ENCODE measurements at regions not wholly inside any gene's neighbourhood (a gene's known extent, or its start where the extent isn't known, plus 50 kb on each side); places are given as distances from the start of the nearest gene placed in this dataset.
"Not testable (repeated sequence)": the region's sequence is repeated elsewhere in the genome, so short reads cannot be mapped to it uniquely, and the experiment has no call there.

GRCh38 chr18:5717256-5717655 is 173.5 kb upstream of the EPB41L3 start:
- DNase-seq, result no peak

GRCh38 chr18:5710676-5711075 is 166.9 kb upstream of the EPB41L3 start:
- DNase-seq, result no peak

- no peak for DNase-seq
These were observed 166.4 kb upstream of the EPB41L3 start for GRCh38 chr18:5710235-5710634.

GRCh38 chr18:5709476-5710095 is 165.8 kb upstream of the EPB41L3 start:
- no peak for DNase-seq

- DNase-seq, result no peak
These were observed 163.8 kb upstream of the EPB41L3 start for GRCh38 chr18:5707586-5707985.

GRCh38 chr18:5705393-5705792 is 161.6 kb upstream of the EPB41L3 start:
- DNase-seq, result no peak

GRCh38 chr18:5704847-5705246 is 161.1 kb upstream of the EPB41L3 start:
- no peak for DNase-seq

GRCh38 chr18:5702016-5702415 is 158.2 kb upstream of the EPB41L3 start:
- DNase-seq, result not testable (repeated sequence)

GRCh38 chr18:5693699-5694294 is 150.0 kb upstream of the EPB41L3 start:
- DNase-seq, result no peak

- no peak for DNase-seq
These were observed 135.1 kb upstream of the EPB41L3 start for GRCh38 chr18:5678779-5679406.

GRCh38 chr18:5678278-5678677 is 134.5 kb upstream of the EPB41L3 start:
- no peak for DNase-seq

GRCh38 chr18:5673616-5674015 is 129.8 kb upstream of the EPB41L3 start:
- no peak for DNase-seq

GRCh38 chr18:5669585-5669984 is 125.8 kb upstream of the EPB41L3 start:
- no peak for DNase-seq

- DNase-seq, result no peak
These were observed 124.4 kb upstream of the EPB41L3 start for GRCh38 chr18:5668087-5668715.

- DNase-seq, result no peak
These were observed 123.6 kb upstream of the EPB41L3 start for GRCh38 chr18:5667356-5667755.

- DNase-seq, result no peak
These were observed 118.8 kb upstream of the EPB41L3 start for GRCh38 chr18:5662586-5663090.

GRCh38 chr18:5661179-5661578 is 117.4 kb upstream of the EPB41L3 start:
- DNase-seq, result no peak

- no peak for DNase-seq
These were observed 110.0 kb upstream of the EPB41L3 start for GRCh38 chr18:5653802-5654201.

GRCh38 chr18:5651736-5652135 is 107.9 kb upstream of the EPB41L3 start:
- no peak for DNase-seq

GRCh38 chr18:5649439-5649838 is 105.6 kb upstream of the EPB41L3 start:
- DNase-seq, result no peak

- DNase-seq, result no peak
These were observed 102.9 kb upstream of the EPB41L3 start for GRCh38 chr18:5646739-5647138.

- DNase-seq, result no peak
These were observed 99.5 kb upstream of the EPB41L3 start for GRCh38 chr18:5643288-5643687.

GRCh38 chr18:5640939-5641338 is 97.1 kb upstream of the EPB41L3 start:
- no peak for DNase-seq

GRCh38 chr18:5639131-5639530 is 95.3 kb upstream of the EPB41L3 start:
- DNase-seq, result no peak
